Brain microvascular endothelial cell (primary cell): ENCODE measurements at regions not wholly inside any gene's neighbourhood (a gene's known extent, or its start where the extent isn't known, plus 50 kb on each side); places are given as distances from the start of the nearest gene placed in this dataset.

ENCODE experiments used
- DNase-seq: peaks from one replicate; pipeline ENCODE4 v3.0.0-alpha.2; 2020
- H3K27ac ChIP-seq: fragments of 250-450 bp; sonication (Bioruptor Pico); 2 replicates; pipeline ENCODE4 v1.5.1; 2020; ENCODE audit warnings: mild to moderate bottlenecking, moderate library complexity
- H3K27me3 ChIP-seq: fragments of 250-450 bp; sonication (Bioruptor Pico); replicated peaks from 2 replicates; pipeline ENCODE4 v1.5.1; 2020; ENCODE audit warnings: mild to moderate bottlenecking
- H3K36me3 ChIP-seq: fragments of 250-450 bp; sonication (Bioruptor Pico); replicated peaks from 2 replicates; pipeline ENCODE4 v1.5.1; 2020; ENCODE audit warnings: mild to moderate bottlenecking
- H3K4me3 ChIP-seq: 2 replicates; pipeline ENCODE4 v1.5.1; 2011; ENCODE audit warnings: low read depth, mild to moderate bottlenecking, control low read depth, low read length, moderate library complexity
- CTCF ChIP-seq: IDR thresholded peaks from 2 replicates; pipeline ENCODE4 v1.5.1; 2011; ENCODE audit warnings: low read depth, mild to moderate bottlenecking, moderate library complexity, low read length, control low read depth, inconsistent platforms; ENCODE audit errors: missing control alignments
- in situ Hi-C: cut with HindIII; loops from 2 replicates; pipeline ENCODE4 v1.10.0; 2017; ENCODE audit warnings: low sequenced_read_pairs, low pct_ligation_motif_present

DNA sequence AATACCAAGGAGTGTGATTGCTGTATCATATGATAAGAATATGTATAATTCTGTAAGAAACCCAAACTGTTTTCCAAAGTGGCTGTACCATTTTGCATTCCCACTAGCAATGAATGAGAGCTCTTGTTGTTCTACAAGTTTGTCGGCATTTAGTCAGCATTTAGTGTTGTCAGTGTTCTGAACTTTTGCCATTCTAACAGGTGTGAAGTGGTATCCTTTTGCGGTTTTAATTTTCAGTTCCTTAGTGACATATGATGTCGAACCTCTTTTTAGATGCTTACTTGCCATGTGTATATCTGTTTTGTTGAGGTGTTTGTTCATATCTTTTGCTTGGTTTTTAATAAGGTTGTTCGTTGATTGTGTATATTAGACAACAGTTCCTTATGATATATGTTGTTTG is 296.3 kb upstream of the IZUMO3 start:
- Histone ChIP-seq H3K27ac (no peak overlapping the region), H3K4me3 (no peak overlapping the region), H3K27me3 (no peaks in the 10 kb centered on the region), H3K36me3 (no peaks in the 10 kb centered on the region)
- no peak for TF ChIP-seq CTCF
- in situ Hi-C loops: no loop called here
- DNase-seq: no peak

GRCh38 chr9:24832307-24832706 is 286.6 kb upstream of the IZUMO3 start:
- Histone ChIP-seq H3K36me3 (no peaks in the 10 kb centered on the region), H3K4me3 (no peak overlapping the region), H3K27ac (no peak overlapping the region), H3K27me3 (no peaks in the 10 kb centered on the region)
- in situ Hi-C loops: no loop called here
- no peak for DNase-seq
- TF ChIP-seq CTCF: peak; percentile 30

DNA sequence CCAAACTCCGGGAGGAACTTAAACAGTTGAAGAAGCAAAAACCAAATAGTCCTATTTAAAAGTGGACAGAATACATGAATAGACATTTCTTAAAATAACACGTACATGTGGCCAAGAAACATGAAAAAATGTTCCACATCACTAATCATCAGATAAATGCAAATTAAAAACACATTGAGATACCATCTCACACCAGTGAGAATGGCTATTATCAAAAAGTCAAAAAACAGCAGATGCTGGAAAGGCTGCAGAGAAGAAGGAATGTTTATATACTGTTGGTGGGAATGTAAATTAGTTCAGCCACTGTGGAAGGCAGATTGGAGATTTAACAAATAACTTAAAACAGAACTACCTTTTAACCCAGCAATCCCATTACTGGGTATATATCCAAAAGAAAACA is 283.0 kb upstream of the IZUMO3 start:
- H3K27ac ChIP-seq: no peak overlapping the region
- DNase-seq: no peak
- TF ChIP-seq CTCF: no peak
- no peaks in the 10 kb centered on the region for H3K27me3 ChIP-seq
- in situ Hi-C loops: no loop called here
- no peak overlapping the region for H3K4me3 ChIP-seq
- H3K36me3 ChIP-seq: no peaks in the 10 kb centered on the region

- no peak for TF ChIP-seq CTCF
- in situ Hi-C loops: no loop called here
- Histone ChIP-seq H3K27ac (no peak overlapping the region), H3K27me3 (no peaks in the 10 kb centered on the region), H3K36me3 (no peaks in the 10 kb centered on the region), H3K4me3 (no peak overlapping the region)
- no peak for DNase-seq
Observed at GRCh38 chr9:24824607-24825006, 278.9 kb upstream of the IZUMO3 start.

- TF ChIP-seq CTCF: no peak
- Histone ChIP-seq H3K36me3 (no peaks in the 10 kb centered on the region), H3K4me3 (no peak overlapping the region), H3K27me3 (no peaks in the 10 kb centered on the region), H3K27ac (no peak overlapping the region)
- in situ Hi-C loops: no loop called here
- no peak for DNase-seq
Observed at GRCh38 chr9:24820196-24820595, 274.5 kb upstream of the IZUMO3 start.

DNA sequence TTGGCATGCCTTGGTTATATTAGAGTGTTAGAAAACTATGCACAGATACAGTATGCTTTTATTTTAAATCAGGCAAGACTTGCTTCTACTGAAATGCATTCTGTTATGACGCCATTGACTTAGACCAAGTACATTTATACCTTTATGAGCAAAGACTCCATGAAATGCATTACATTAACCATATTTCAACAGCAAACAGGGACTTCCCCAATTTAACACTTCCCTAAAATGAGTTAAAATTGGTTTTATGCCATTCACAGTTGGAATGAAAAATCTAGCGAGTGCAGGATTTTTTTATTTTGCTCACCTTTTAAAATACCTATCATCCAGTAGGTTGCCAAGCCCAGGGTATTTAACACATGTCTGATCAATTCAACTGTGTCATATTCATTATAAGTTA is 272.1 kb upstream of the IZUMO3 start:
- Histone ChIP-seq H3K4me3 (no peak overlapping the region), H3K36me3 (no peaks in the 10 kb centered on the region), H3K27ac (no peak overlapping the region), H3K27me3 (no peaks in the 10 kb centered on the region)
- DNase-seq: no peak
- TF ChIP-seq CTCF: no peak
- in situ Hi-C loops: no loop called here
